ENCODE measurements at regions not wholly inside any gene's neighbourhood (a gene's known extent, or its start where the extent isn't known, plus 50 kb on each side); places are given as distances from the start of the nearest gene placed in this dataset.
"Not testable (repeated sequence)": the region's sequence is repeated elsewhere in the genome, so short reads cannot be mapped to it uniquely, and the experiment has no call there.

DNA sequence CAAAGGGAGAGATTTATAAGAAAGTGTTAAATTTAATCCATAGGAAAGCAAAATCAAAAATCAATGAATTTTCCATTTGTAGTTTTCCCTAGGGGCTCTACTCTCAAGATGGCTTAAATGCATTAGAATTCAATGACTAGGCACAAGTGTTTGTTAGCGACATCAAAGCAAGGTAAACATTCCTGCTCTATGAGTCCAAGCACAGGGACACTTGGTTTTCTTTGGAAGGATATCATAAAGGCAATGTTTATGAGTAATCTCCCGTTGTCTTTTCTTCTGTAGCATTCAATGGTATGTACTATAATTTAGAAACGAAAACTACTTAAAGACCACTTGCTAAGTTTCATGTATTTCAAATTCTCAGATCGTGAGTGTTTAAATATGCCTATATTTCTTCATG lies 54.8 kb upstream of the ZNF717 start:
- DNase-seq (ENCODE audit: low read depth, low spot score); CTCF ChIA-PET; H3K4me3 ChIP-seq (ENCODE audit: low read depth, low read length); POLR2A ChIA-PET: not testable (repeated sequence)

GRCh38 chr3:75850301-75851008 lies 65.1 kb upstream of the ZNF717 start:
- DNase-seq (ENCODE audit: low read depth, low spot score); CTCF ChIA-PET; H3K4me3 ChIP-seq (ENCODE audit: low read depth, low read length); POLR2A ChIA-PET: not testable (repeated sequence)

- TF ChIP-seq CTCF (IDR thresholded peaks at IDR 0.05; ENCODE audit: insufficient read depth, low read length, missing control alignments): no peak
- no peak overlapping the region for H3K4me3 ChIP-seq (ENCODE audit: low read depth, low read length)
- DNase-seq (ENCODE audit: low read depth, low spot score): no peak
- ChIA-PET CTCF (no interaction called here), POLR2A (no interaction called here)
Measured at GRCh38 chr3:75863130-75863529, 77.8 kb upstream of the ZNF717 start.

DNA sequence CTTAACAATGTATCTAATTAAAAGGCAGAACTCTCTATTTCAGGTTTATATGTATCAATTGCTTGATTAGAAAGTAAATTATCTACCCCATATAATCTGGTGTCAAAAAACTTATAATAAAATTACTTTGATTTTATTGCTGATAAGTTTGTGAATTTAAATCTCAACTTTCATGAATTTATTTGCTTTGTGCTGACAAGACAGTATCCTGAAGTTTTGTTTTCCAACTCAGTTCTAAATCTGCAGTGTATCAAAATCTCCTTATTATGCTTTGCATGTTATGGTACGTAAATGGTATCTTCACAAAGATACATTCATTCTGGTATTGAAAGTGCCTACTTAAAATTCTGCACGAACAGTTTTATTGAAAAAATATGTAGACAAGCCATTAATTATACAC lies 78.5 kb upstream of the ZNF717 start:
- no peak for TF ChIP-seq CTCF (IDR thresholded peaks at IDR 0.05; ENCODE audit: insufficient read depth, low read length, missing control alignments)
- no peak for DNase-seq (ENCODE audit: low read depth, low spot score)
- ChIA-PET POLR2A (no interaction called here), CTCF (no interaction called here)
- H3K4me3 ChIP-seq (ENCODE audit: low read depth, low read length): no peak overlapping the region

GRCh38 chr3:75883719-75884118 lies 98.4 kb upstream of the ZNF717 start:
- CTCF ChIA-PET; DNase-seq (ENCODE audit: low read depth, low spot score); H3K4me3 ChIP-seq (ENCODE audit: low read depth, low read length); POLR2A ChIA-PET: not testable (repeated sequence)

- no peak for DNase-seq (ENCODE audit: low read depth, low spot score)
- ChIA-PET CTCF (no interaction called here), POLR2A (no interaction called here)
- TF ChIP-seq CTCF (IDR thresholded peaks at IDR 0.05; ENCODE audit: insufficient read depth, low read length, missing control alignments): no peak
- H3K4me3 ChIP-seq (ENCODE audit: low read depth, low read length): no peak overlapping the region
Measured at GRCh38 chr3:75886971-75887526, 101.7 kb upstream of the ZNF717 start.

DNA sequence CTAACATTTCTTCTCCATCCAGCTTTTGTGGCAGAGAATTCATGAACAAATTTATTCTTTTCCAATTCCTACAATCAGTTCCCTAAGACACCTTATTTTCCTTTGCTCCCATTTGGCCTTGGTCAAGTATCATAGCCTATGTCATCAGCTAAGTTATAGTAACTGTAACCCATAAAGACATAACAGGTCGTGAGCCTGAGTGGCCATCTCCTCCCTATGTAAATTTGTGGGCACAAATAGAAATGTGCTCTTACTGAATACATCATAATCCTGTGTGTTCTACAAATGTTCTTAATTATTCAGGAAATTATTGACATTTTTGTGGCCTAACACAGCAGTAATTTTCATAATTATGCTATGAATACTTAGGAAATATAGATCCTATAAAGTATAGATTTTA lies 108.9 kb upstream of the ZNF717 start:
- no peak for TF ChIP-seq CTCF (IDR thresholded peaks at IDR 0.05; ENCODE audit: insufficient read depth, low read length, missing control alignments)
- ChIA-PET POLR2A (no interaction called here), CTCF (no interaction called here)
- DNase-seq (ENCODE audit: low read depth, low spot score): no peak
- no peak overlapping the region for H3K4me3 ChIP-seq (ENCODE audit: low read depth, low read length)

DNA sequence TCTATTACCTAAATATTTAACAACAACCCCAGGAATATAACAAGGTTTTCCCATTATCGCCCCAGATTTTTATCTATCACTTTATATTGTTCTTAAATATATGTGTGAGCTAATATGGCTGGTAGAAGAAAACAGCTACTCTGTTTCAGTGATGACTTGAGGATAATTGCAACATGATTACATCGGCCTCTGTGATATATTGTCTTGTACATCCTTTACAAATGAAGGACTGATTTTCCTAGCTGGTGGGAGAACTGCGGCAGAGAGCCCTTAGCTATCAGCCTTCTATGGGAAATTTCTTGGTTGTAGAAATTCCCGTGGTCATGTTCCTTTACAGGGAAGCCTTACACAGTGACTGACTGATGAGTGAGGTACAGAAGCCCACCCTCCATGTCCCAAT lies 110.9 kb upstream of the ZNF717 start:
- ChIA-PET POLR2A (no interaction called here), CTCF (interaction anchor here (1.7 kb wide), 1 partner anchor 10 kb away, joined by 6 read pairs; no protein-coding TSS in a partner anchor)
- no peak overlapping the region for H3K4me3 ChIP-seq (ENCODE audit: low read depth, low read length)
- no peak for DNase-seq (ENCODE audit: low read depth, low spot score)
- TF ChIP-seq CTCF (IDR thresholded peaks at IDR 0.05; ENCODE audit: insufficient read depth, low read length, missing control alignments): no peak

- DNase-seq (ENCODE audit: low read depth, low spot score); H3K4me3 ChIP-seq (ENCODE audit: low read depth, low read length); POLR2A ChIA-PET; CTCF ChIA-PET: not testable (repeated sequence)
Measured at GRCh38 chr3:75901446-75901845, 116.1 kb upstream of the ZNF717 start.

Data from AG04449 (cell line).